K562 (cell line): ENCODE measurements at regions not wholly inside any gene's neighbourhood (a gene's known extent, or its start where the extent isn't known, plus 50 kb on each side); places are given as distances from the start of the nearest gene placed in this dataset.

Experiments used
- ATAC-seq: fragments of 200-7000 bp; cut with Tn5 transposase; 3 replicates; pipeline ENCODE4 v1.9.1; 2020; ENCODE audit warnings: moderate library complexity
- BruUV-seq: library from RNA; stranded (reverse); fragments of 400-500 nt; replicated peaks from 2 replicates; lab custom pipeline; 2021; lab: Mats Ljungman, UMichigan
- CTCF ChIA-PET: fragments of 300-600 bp; formaldehyde crosslinking; extraction: SDS; loops from one replicate; lab custom pipeline; 2021; ENCODE audit warnings: low intra/inter-chr PET ratio; lab: Yijun Ruan, JAX
- POLR2A ChIA-PET: fragments of 300-600, 350-650 bp; sonication (Branson Sonifier 250); formaldehyde crosslinking; extraction: SDS; loops from one replicate; lab custom pipeline; 2021; ENCODE audit warnings: antibody characterized with exemption, inconsistent platforms; lab: Yijun Ruan, JAX
- DNase-seq, 4 experiments: peaks; one replicate each; pipeline versions ENCODE4 v3.0.0 to v3.0.0-alpha.2; 2011 to 2018; ENCODE audit warnings: low spot score in 3 of 4, mixed read lengths in 3 of 4; ENCODE audit errors: extremely low read depth in 1 of 4
- FAIRE-seq: peaks from 2 replicates; lab custom pipeline; 2011; peaks lifted over from hg19 to GRCh38; lab: Jason Lieb, UNC
- H2AFZ ChIP-seq: 2 replicates; pipeline ENCODE4 v1.6.0; 2011; ENCODE audit warnings: low read depth, low read length, control low read depth, inconsistent platforms
- H3K27ac ChIP-seq: fragments of 200-600 bp; 3 replicates; pipeline ENCODE4 v1.8.0; 2011; ENCODE audit warnings: low read depth, mild to moderate bottlenecking, control low read depth, inconsistent platforms, low read length, moderate library complexity, mixed read lengths; ENCODE audit errors: extremely low read depth
- H3K27me3 ChIP-seq, 2 experiments: fragments of 300-600 bp in 1 of 2; 2 replicates in 1 of 2; 3 replicates in 1 of 2; pipeline versions ENCODE4 v1.6.0 to v1.8.0; 2011; ENCODE audit warnings: inconsistent platforms in 2 of 2, low read length in 2 of 2, mild to moderate bottlenecking in 1 of 2, mixed read lengths in 1 of 2, moderate library complexity in 1 of 2; ENCODE audit not compliant: control insufficient read depth in 2 of 2, insufficient read depth in 2 of 2
- H3K36me3 ChIP-seq: fragments of 300-600 bp; 3 replicates; pipeline ENCODE4 v1.8.0; 2011; ENCODE audit warnings: mild to moderate bottlenecking, low read length, inconsistent platforms; ENCODE audit not compliant: control insufficient read depth, insufficient read depth
- H3K4me1 ChIP-seq, 2 experiments: fragments of 200-600 bp in 1 of 2; replicated peaks in 1 of 2; 2 replicates in 1 of 2; 3 replicates in 1 of 2; pipeline versions ENCODE4 v1.5.1 to v1.8.0; 2011; ENCODE audit warnings: inconsistent platforms in 2 of 2, low read length in 2 of 2, mild to moderate bottlenecking in 1 of 2, mixed read lengths in 1 of 2, moderate library complexity in 1 of 2; ENCODE audit not compliant: control insufficient read depth in 2 of 2, insufficient read depth in 2 of 2
- H3K4me2 ChIP-seq: 2 replicates; pipeline ENCODE4 v1.6.1; 2011; ENCODE audit warnings: low read length, control low read depth, inconsistent platforms, mixed read lengths; ENCODE audit not compliant: insufficient read depth
- H3K4me3 ChIP-seq: fragments of 200-600 bp; sonication (generic), shearing (Covaris generic); 2 replicates; pipeline ENCODE4 v1.5.1; 2016; ENCODE audit warnings: control low read depth, inconsistent platforms
- H3K79me2 ChIP-seq: fragments of 200-600 bp; 3 replicates; pipeline ENCODE4 v1.8.0; 2011; ENCODE audit warnings: low read length, inconsistent platforms; ENCODE audit not compliant: control insufficient read depth, insufficient read depth
- H3K9ac ChIP-seq, 2 experiments: 2 replicates each; pipeline versions ENCODE4 v1.6.0 to v1.6.1; 2011; ENCODE audit warnings: low read depth in 2 of 2, low read length in 2 of 2, control low read depth in 1 of 2, inconsistent platforms in 1 of 2, mild to moderate bottlenecking in 1 of 2, mixed read lengths in 1 of 2; ENCODE audit not compliant: insufficient read depth in 1 of 2
- H3K9me1 ChIP-seq: one replicate; pipeline ENCODE4 v1.6.0; 2011; ENCODE audit warnings: inconsistent platforms, mild to moderate bottlenecking, low read length, moderate library complexity; ENCODE audit not compliant: control insufficient read depth, insufficient read depth
- H3K9me3 ChIP-seq: replicated peaks from 2 replicates; pipeline ENCODE4 v1.5.1; 2011; ENCODE audit warnings: low read depth, low read length, inconsistent platforms; ENCODE audit not compliant: control insufficient read depth, insufficient read depth
- H4K20me1 ChIP-seq: replicated peaks from 2 replicates; pipeline ENCODE4 v1.6.1; 2011; ENCODE audit warnings: low read length, inconsistent platforms, mixed read lengths; ENCODE audit not compliant: control insufficient read depth, insufficient read depth
- ARID3A ChIP-seq: IDR thresholded peaks from 2 replicates; pipeline ENCODE4 v1.6.1; 2012; ENCODE audit warnings: low read depth, low read length, improper control_type of control experiment, borderline replicate concordance
- BRCA1 ChIP-seq, 2 experiments: fragments of 450-650 bp in 1 of 2; sonication (generic) in 1 of 2; formaldehyde crosslinking in 1 of 2; IDR thresholded peaks; 2 replicates each; pipeline versions ENCODE4 v1.5.0 to v1.6.1; 2017 to 2020; ENCODE audit warnings: mild to moderate bottlenecking in 1 of 2, missing genetic modification reagents in 1 of 2
- CREM ChIP-seq: IDR thresholded peaks from 2 replicates; pipeline ENCODE4 v1.6.1; 2014; ENCODE audit warnings: antibody characterized with exemption, low read depth
- E2F8 ChIP-seq: fragments of 450-650 bp; IDR thresholded peaks from 2 replicates; pipeline ENCODE4 v1.7.1; 2018; ENCODE audit warnings: mild to moderate bottlenecking, low read depth; ENCODE audit not compliant: partially characterized antibody
- ELK1 ChIP-seq: sonication (generic); formaldehyde crosslinking; IDR thresholded peaks from 2 replicates; pipeline ENCODE4 v1.8.1; 2022; ENCODE audit warnings: missing genetic modification reagents
- EWSR1 ChIP-seq: fragments of 450-650 bp; IDR thresholded peaks from 2 replicates; pipeline ENCODE4 v1.6.1; 2018; ENCODE audit warnings: borderline replicate concordance, mild to moderate bottlenecking, low read depth, moderate library complexity; ENCODE audit not compliant: partially characterized antibody
- FOXJ2 ChIP-seq: fragments of 200-800 bp; sonication (Bioruptor generic); IDR thresholded peaks from 2 replicates; pipeline ENCODE4 v1.6.1; 2016; ENCODE audit warnings: missing genetic modification characterization, missing compliant biosample characterization
- HMGN3 ChIP-seq: IDR thresholded peaks from 2 replicates; pipeline ENCODE4 v1.6.1; 2011; ENCODE audit warnings: borderline replicate concordance, low read depth, mild to moderate bottlenecking, mixed read lengths, low read length; ENCODE audit not compliant: insufficient read length; ENCODE audit errors: extremely low read depth
- NCOR1 ChIP-seq: fragments of 450-650 bp; IDR thresholded peaks from 2 replicates; pipeline ENCODE4 v1.6.1; 2016; ENCODE audit warnings: mild to moderate bottlenecking, moderate library complexity
- NR4A1 ChIP-seq, 2 experiments: fragments of 250-450 bp in 1 of 2; fragments of 450-650 bp in 1 of 2; sonication (Bioruptor Pico) in 1 of 2; IDR thresholded peaks; 2 replicates each; pipeline versions ENCODE4 v1.4.0 to v1.6.1; 2016 to 2020; ENCODE audit warnings: mild to moderate bottlenecking in 2 of 2, missing compliant biosample characterization in 1 of 2, missing genetic modification characterization in 1 of 2, moderate library complexity in 1 of 2
- POLR3A ChIP-seq: IDR thresholded peaks from 2 replicates; pipeline ENCODE4 v1.6.1; 2011; ENCODE audit warnings: borderline replicate concordance, mild to moderate bottlenecking, moderate library complexity; ENCODE audit not compliant: insufficient read length, insufficient read depth; ENCODE audit errors: extremely low read depth
- RBM15 ChIP-seq: fragments of 200-400 bp; formaldehyde crosslinking; IDR thresholded peaks from 2 replicates; pipeline ENCODE4 v1.6.1; 2018; ENCODE audit warnings: mild to moderate bottlenecking, low read length, moderate library complexity; ENCODE audit not compliant: insufficient read depth
- RHOXF2B ChIP-seq: fragments of 250-450 bp; sonication (Bioruptor Pico); conservative IDR thresholded peaks from 2 replicates; pipeline ENCODE4 v1.5.1; 2021
- SNRNP70 ChIP-seq: fragments of 200-400 bp; formaldehyde crosslinking; optimal IDR thresholded peaks from 2 replicates; pipeline ENCODE3; 2017; ENCODE audit warnings: low read depth, low read length
- TCF7 ChIP-seq: sonication (generic); IDR thresholded peaks from 2 replicates; pipeline ENCODE4 v1.6.1; 2016; ENCODE audit warnings: antibody characterized with exemption, borderline replicate concordance
- ZNF551 ChIP-seq: fragments of 250-450 bp; sonication (Bioruptor Pico); IDR thresholded peaks from 2 replicates; pipeline ENCODE4 v1.5.0; 2021; ENCODE audit warnings: mild to moderate bottlenecking, moderate library complexity
- WGBS: fragments of 100-300 bp; shearing (Covaris generic); methylation state at CpG from one replicate; pipeline ENCODE4 v1.1.6; 2016; ENCODE audit warnings: low coverage, mixed read lengths; ENCODE audit not compliant: insufficient coverage; ENCODE audit errors: missing lambda C conversion rate; 5-methylcytosine and 5-hydroxymethylcytosine counted together
- in situ Hi-C: fragments of 300-500 bp; cut with MboI; formaldehyde crosslinking; loops from 4 replicates; pipeline ENCODE4 v1.15.0; 2018; ENCODE audit warnings: inconsistent platforms, mixed read lengths
- intact Hi-C: fragments of 100-400 bp; cut with micrococcal nuclease; formaldehyde crosslinking; loops from 2 replicates; pipeline ENCODE4 v1.14.2; 2022

DNA sequence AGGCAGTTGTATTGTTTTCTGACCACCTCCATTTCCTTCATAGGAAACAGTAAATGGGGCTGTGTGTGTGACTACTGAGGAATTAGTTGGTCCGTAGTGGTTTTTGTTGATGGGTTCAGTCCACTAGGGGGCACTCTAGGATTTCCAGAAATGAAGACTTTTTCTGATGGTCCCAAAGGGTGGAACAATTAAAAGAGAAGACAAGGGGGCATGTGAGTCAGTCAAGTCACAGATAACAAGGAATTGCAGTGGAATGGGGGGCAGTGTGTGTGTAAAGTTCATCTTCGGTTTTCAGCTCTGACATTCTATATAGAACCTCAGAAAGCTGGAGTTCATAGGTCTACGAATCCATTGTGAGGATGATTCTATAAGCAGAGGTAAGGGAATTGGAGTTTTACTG, 186.6 kb upstream of the OR4E1 start (continued):
- no peak for TF ChIP-seq ARID3A
- no peak for TF ChIP-seq BRCA1 (IDR thresholded peaks at IDR 0.05)
- TF ChIP-seq BRCA1 (CRISPR knock-in tag; IDR thresholded peaks at IDR 0.05), result no peak
- TF ChIP-seq, all 486 proteins: peak for 2

DNA sequence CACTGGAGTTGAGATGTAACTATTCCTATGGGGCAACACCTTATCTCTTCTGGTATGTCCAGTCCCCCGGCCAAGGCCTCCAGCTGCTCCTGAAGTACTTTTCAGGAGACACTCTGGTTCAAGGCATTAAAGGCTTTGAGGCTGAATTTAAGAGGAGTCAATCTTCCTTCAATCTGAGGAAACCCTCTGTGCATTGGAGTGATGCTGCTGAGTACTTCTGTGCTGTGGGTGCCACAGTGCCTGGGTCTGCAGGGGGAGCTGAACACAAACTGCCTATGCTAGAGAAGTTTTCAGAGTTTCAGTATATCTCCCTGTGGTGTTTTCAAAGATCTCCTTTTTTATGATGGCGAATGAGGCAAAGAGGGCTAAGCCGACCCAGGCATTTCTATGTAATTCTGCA, 179.2 kb upstream of the OR4E1 start:
- BruUV-seq, result no TSS peak
- Histone ChIP-seq H3K4me3 (no peak overlapping the region), H3K36me3 (no peaks in the 10 kb centered on the region), H3K4me1 (no peaks in the 10 kb centered on the region), H3K4me2 (no peak overlapping the region), H3K9me1 (no peaks in the 10 kb centered on the region), H3K9me3 (no peaks in the 10 kb centered on the region), H3K27me3 (no peaks in the 10 kb centered on the region), H3K9ac (no peak overlapping the region), H3K79me2 (no peaks in the 10 kb centered on the region), H3K27ac (no peak overlapping the region), H2AFZ (no peak overlapping the region), H4K20me1 (no peaks in the 10 kb centered on the region)
- in situ Hi-C loops, result no loop called here
- ATAC-seq, result no peak
- FAIRE-seq, result no peak
- intact Hi-C loops, result no loop called here
- CTCF ChIA-PET, result no interaction called here
- DNase-seq, result no peak
- POLR2A ChIA-PET, result no interaction called here
- TF ChIP-seq CREM (no peak), E2F8 (no peak), RBM15 (no peak), NR4A1 (CRISPR knock-in tag; IDR thresholded peaks at IDR 0.05) (no peak), NR4A1 (tag; IDR thresholded peaks at IDR 0.05) (no peak), TCF7 (no peak), ZNF551 (CRISPR knock-in tag) (no peak), SNRNP70 (no peak), ELK1 (CRISPR knock-in tag) (no peak), NCOR1 (no peak), RHOXF2B (CRISPR knock-in tag) (no peak), EWSR1 (no peak), FOXJ2 (tag) (no peak), POLR3A (no peak), HMGN3 (no peak)
- 0% methylated on average over 3 of the region's 3 CpGs for WGBS
